Neural crest cell (in vitro differentiated cells): ENCODE measurements at regions not wholly inside any gene's neighbourhood (a gene's known extent, or its start where the extent isn't known, plus 50 kb on each side); places are given as distances from the start of the nearest gene placed in this dataset.

ENCODE experiments used
- DNase-seq: peaks from one replicate; pipeline ENCODE4 v3.0.0; 2021; ENCODE audit warnings: low read depth, mixed read lengths, low spot score
- H3K27ac Mint-ChIP-seq: one replicate; pipeline ENCODE4 v1.8.0; 2021; ENCODE audit warnings: mild to moderate bottlenecking, mixed read lengths; ENCODE audit not compliant: unreplicated experiment
- H3K27me3 Mint-ChIP-seq: 2 replicates; pipeline ENCODE4 v1.8.0; 2021; ENCODE audit warnings: low read depth, mild to moderate bottlenecking, mixed read lengths
- H3K36me3 Mint-ChIP-seq: 2 replicates; pipeline ENCODE4 v1.8.0; 2021; ENCODE audit warnings: low read depth, mild to moderate bottlenecking, mixed read lengths
- H3K4me1 Mint-ChIP-seq: 2 replicates; pipeline ENCODE4 v1.8.0; 2021; ENCODE audit warnings: mixed read lengths
- H3K4me3 Mint-ChIP-seq: one replicate; pipeline ENCODE4 v1.8.0; 2021; ENCODE audit warnings: mild to moderate bottlenecking, mixed read lengths
- H3K9me3 Mint-ChIP-seq: 2 replicates; pipeline ENCODE4 v1.8.0; 2021; ENCODE audit warnings: mixed read lengths
- CTCF ChIP-seq: fragments of 200-600 bp; sonication (generic); conservative IDR thresholded peaks from 2 replicates; pipeline ENCODE4 v1.5.0; 2021; ENCODE audit warnings: antibody characterized with exemption, mild to moderate bottlenecking

- no peak for TF ChIP-seq CTCF
- no peak for DNase-seq
- no peaks in the 10 kb centered on the region for H3K9me3 Mint-ChIP-seq
- no peaks in the 10 kb centered on the region for H3K36me3 Mint-ChIP-seq
- no peaks in the 10 kb centered on the region for H3K4me1 Mint-ChIP-seq
- peaks cover 16% of the 10 kb centered on the region for H3K27me3 Mint-ChIP-seq
- H3K27ac Mint-ChIP-seq = no peak overlapping the region
- no peak overlapping the region for H3K4me3 Mint-ChIP-seq
These were observed 58.1 kb upstream of the PROK2 start for GRCh38 chr3:71843071-71843470.

- no peaks in the 10 kb centered on the region for H3K9me3 Mint-ChIP-seq
- DNase-seq = no peak
- H3K27ac Mint-ChIP-seq = no peak overlapping the region
- no peaks in the 10 kb centered on the region for H3K4me1 Mint-ChIP-seq
- no peak overlapping the region for H3K4me3 Mint-ChIP-seq
- peaks cover 3% of the 10 kb centered on the region for H3K27me3 Mint-ChIP-seq
- TF ChIP-seq CTCF = no peak
- H3K36me3 Mint-ChIP-seq = no peaks in the 10 kb centered on the region
These were observed 53.5 kb upstream of the PROK2 start for GRCh38 chr3:71838406-71838805.
